ENCODE measurements at regions not wholly inside any gene's neighbourhood (a gene's known extent, or its start where the extent isn't known, plus 50 kb on each side); places are given as distances from the start of the nearest gene placed in this dataset.

- ATAC-seq = no peak
- intact Hi-C loops (cut with DNase I) = no loop called here
- no peak for DNase-seq (ENCODE audit: missing footprints)
Observed at GRCh38 chr13:24004971-24005370, 107.7 kb upstream of the C1QTNF9B start.

- no peak for ATAC-seq
- intact Hi-C loops (cut with DNase I) = no loop called here
- no peak for DNase-seq (ENCODE audit: missing footprints)
Observed at GRCh38 chr13:24005755-24006281, 108.5 kb upstream of the C1QTNF9B start.

- DNase-seq (ENCODE audit: missing footprints) = no peak
- no peak for ATAC-seq
- intact Hi-C loops (cut with DNase I) = no loop called here
Observed at GRCh38 chr13:24006520-24007248, 109.4 kb upstream of the C1QTNF9B start.

- intact Hi-C loops (cut with DNase I) = no loop called here
- ATAC-seq = no peak
- no peak for DNase-seq (ENCODE audit: missing footprints)
Observed at GRCh38 chr13:24007979-24008620, 110.8 kb upstream of the C1QTNF9B start.

GRCh38 chr13:24008679-24009078, 111.4 kb upstream of the C1QTNF9B start:
- ATAC-seq = no peak
- DNase-seq (ENCODE audit: missing footprints) = peak; percentile 61
- intact Hi-C loops (cut with DNase I) = no loop called here

- no peak for ATAC-seq
- DNase-seq (ENCODE audit: missing footprints) = no peak
- intact Hi-C loops (cut with DNase I) = no loop called here
Observed at GRCh38 chr13:24011266-24011665, 114.0 kb upstream of the C1QTNF9B start.

GRCh38 chr13:24012648-24013047, 115.3 kb upstream of the C1QTNF9B start:
- DNase-seq (ENCODE audit: missing footprints) (no peak), ATAC-seq (no peak)
- intact Hi-C loops (cut with DNase I) = no loop called here

GRCh38 chr13:24013189-24013588, 115.9 kb upstream of the C1QTNF9B start:
- intact Hi-C loops (cut with DNase I) = no loop called here
- ATAC-seq = no peak
- no peak for DNase-seq (ENCODE audit: missing footprints)

GRCh38 chr13:24016046-24016445, 118.7 kb upstream of the C1QTNF9B start:
- intact Hi-C loops (cut with DNase I) = no loop called here
- DNase-seq (ENCODE audit: missing footprints) (no peak), ATAC-seq (no peak)

GRCh38 chr13:24022568-24022967, 125.3 kb upstream of the C1QTNF9B start:
- intact Hi-C loops (cut with DNase I) = no loop called here
- ATAC-seq = no peak
- DNase-seq (ENCODE audit: missing footprints) = no peak

GRCh38 chr13:24023073-24023472, 125.8 kb upstream of the C1QTNF9B start:
- intact Hi-C loops (cut with DNase I) = no loop called here
- no peak for DNase-seq (ENCODE audit: missing footprints)
- ATAC-seq = no peak

GRCh38 chr13:24027494-24027893, 130.2 kb upstream of the C1QTNF9B start:
- no peak for ATAC-seq
- intact Hi-C loops (cut with DNase I) = no loop called here

GRCh38 chr13:24032252-24032651, 128.3 kb upstream of the SPATA13 start:
- intact Hi-C loops (cut with DNase I) = no loop called here
- DNase-seq (ENCODE audit: missing footprints) (no peak), ATAC-seq (peak; percentile 33)

More at GRCh38 chr13:24027494-24027893, 130.2 kb upstream of the C1QTNF9B start:
- DNase-seq (ENCODE audit: missing footprints) = no peak

GRCh38 chr13:24032674-24033073, 127.8 kb upstream of the SPATA13 start:
- intact Hi-C loops (cut with DNase I) = no loop called here
- peak; percentile 18 for ATAC-seq

GRCh38 chr13:24033527-24034302, 126.8 kb upstream of the SPATA13 start:
- peak; percentile 82 for ATAC-seq
- intact Hi-C loops (cut with DNase I) = no loop called here
- no peak for DNase-seq (ENCODE audit: missing footprints)

More at GRCh38 chr13:24032674-24033073, 127.8 kb upstream of the SPATA13 start:
- DNase-seq (ENCODE audit: missing footprints) = no peak

GRCh38 chr13:24035411-24035810, 125.1 kb upstream of the SPATA13 start:
- intact Hi-C loops (cut with DNase I) = no loop called here
- DNase-seq (ENCODE audit: missing footprints) (no peak), ATAC-seq (no peak)

GRCh38 chr13:24036115-24036514, 124.4 kb upstream of the SPATA13 start:
- ATAC-seq (peak; percentile 35), DNase-seq (ENCODE audit: missing footprints) (no peak)
- intact Hi-C loops (cut with DNase I) = no loop called here

- DNase-seq (ENCODE audit: missing footprints) (no peak), ATAC-seq (no peak)
- intact Hi-C loops (cut with DNase I) = no loop called here
Observed at GRCh38 chr13:24038405-24038804, 122.1 kb upstream of the SPATA13 start.

GRCh38 chr13:24038841-24039330, 121.6 kb upstream of the SPATA13 start:
- no peak for DNase-seq (ENCODE audit: missing footprints)
- ATAC-seq = peak; percentile 37

More at GRCh38 chr13:24038841-24039330, 121.6 kb upstream of the SPATA13 start:
- intact Hi-C loops (cut with DNase I) = no loop called here
